ENCODE measurements at regions not wholly inside any gene's neighbourhood (a gene's known extent, or its start where the extent isn't known, plus 50 kb on each side); places are given as distances from the start of the nearest gene placed in this dataset.

DNA sequence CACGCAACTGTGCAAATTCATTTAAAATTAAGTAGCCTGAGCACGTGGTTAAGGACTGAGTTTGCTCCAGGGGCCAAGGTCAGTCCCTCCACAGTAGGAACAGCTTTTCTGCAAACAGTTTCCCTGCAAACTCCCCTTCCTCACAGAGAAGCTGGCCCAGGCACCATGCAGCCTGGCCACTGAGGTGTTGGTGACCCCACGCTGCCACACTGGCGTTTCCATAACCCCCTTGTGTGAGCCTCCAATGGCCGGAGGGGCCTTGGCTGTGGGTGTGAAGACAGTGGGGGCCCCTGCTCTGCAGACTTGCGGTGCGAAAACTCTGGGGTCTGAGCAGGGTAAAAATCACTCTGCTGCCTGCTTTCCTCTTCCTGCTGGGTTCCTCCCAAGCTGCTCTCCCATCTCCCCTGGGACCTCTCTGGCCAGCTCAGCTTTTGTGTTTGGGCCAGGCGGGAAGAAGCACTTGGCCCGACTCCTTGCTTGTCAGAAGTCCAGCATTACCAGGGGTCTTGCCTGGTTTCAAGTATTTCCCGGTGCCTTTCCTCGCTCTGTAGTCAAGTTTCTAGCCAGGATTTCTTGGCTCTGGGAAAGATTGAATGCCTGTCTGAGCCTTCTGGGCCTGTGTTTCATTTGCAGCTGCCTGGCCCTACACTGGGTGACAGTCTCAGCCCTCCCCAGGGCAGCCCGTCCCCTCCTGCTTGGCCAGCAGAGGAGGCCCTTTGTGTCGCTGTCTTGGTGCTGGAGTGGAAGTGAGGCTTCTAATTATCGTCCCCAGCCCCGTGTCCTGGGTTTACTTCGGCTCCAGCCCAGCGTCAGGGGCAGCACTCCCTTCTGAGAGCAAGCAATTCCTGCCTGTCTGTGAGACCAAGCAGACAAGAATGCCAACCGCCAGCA is 131.4 kb upstream of the SLC1A4 start:
- peak overlapping the region; percentile 33 for H3K27ac ChIP-seq
- H3K9ac ChIP-seq, result no peak overlapping the region
- H3K9me3 ChIP-seq (ENCODE audit: control insufficient read depth, low read length), result no peaks in the 10 kb centered on the region
- H3K4me3 ChIP-seq (ENCODE audit: low read depth, low read length), result no peak overlapping the region
- H3K4me1 ChIP-seq, result peaks cover 21% of the 10 kb centered on the region
- TF ChIP-seq, protein P1, sequence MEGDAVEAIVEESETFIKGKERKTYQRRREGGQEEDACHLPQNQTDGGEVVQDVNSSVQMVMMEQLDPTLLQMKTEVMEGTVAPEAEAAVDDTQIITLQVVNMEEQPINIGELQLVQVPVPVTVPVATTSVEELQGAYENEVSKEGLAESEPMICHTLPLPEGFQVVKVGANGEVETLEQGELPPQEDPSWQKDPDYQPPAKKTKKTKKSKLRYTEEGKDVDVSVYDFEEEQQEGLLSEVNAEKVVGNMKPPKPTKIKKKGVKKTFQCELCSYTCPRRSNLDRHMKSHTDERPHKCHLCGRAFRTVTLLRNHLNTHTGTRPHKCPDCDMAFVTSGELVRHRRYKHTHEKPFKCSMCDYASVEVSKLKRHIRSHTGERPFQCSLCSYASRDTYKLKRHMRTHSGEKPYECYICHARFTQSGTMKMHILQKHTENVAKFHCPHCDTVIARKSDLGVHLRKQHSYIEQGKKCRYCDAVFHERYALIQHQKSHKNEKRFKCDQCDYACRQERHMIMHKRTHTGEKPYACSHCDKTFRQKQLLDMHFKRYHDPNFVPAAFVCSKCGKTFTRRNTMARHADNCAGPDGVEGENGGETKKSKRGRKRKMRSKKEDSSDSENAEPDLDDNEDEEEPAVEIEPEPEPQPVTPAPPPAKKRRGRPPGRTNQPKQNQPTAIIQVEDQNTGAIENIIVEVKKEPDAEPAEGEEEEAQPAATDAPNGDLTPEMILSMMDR (IDR thresholded peaks at IDR 0.05), result no peak
- peak overlapping the region; percentile 100 for H2AFZ ChIP-seq
- no peaks in the 10 kb centered on the region for H3K27me3 ChIP-seq (ENCODE audit: control insufficient read depth, insufficient read depth, low read length)
- H3K79me2 ChIP-seq, result peaks cover 3% of the 10 kb centered on the region
- no peaks in the 10 kb centered on the region for H3K36me3 ChIP-seq (ENCODE audit: control insufficient read depth, insufficient read depth, low read length)
- H3K4me2 ChIP-seq (ENCODE audit: low read length), result no peak overlapping the region

DNA sequence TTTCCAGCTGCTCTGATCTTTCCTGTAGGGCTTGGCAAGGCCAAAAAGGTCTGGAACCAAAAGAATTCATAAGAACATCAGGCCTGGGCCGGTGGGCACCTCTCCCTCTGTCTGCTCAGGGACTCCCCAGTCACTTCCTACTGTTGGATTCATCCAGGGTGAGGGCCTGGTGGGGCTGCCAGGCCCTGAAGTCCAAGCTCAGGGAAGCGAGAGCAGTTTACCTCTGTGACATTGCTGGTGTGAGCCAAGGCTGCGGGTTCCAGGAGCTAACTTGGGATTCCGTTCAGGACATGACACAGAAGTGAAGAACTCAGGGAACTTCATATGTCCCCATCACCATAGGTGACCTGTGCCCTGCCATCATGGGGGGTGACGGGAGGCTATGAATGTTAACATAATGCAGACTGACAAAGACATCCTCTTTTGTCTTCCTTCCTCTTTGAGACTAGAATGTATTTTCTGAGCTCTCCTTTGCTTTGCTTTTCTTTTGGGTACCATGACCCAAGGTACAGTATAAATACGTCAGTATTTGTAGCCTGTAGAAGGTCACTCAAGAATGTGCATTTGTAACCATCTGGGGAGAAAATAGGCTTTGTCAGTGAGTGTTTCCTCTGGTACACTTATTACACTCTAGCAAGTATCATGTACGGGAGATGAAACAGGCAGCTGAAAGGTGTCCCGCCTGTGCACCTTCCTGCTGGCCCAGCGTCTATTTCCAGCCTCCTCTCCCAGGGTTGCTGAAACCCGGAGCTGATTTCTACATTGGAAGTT is 130.5 kb upstream of the SLC1A4 start:
- peaks cover 3% of the 10 kb centered on the region for H3K79me2 ChIP-seq
- H3K4me2 ChIP-seq (ENCODE audit: low read length), result peak overlapping the region; percentile 75
- no peaks in the 10 kb centered on the region for H3K27me3 ChIP-seq (ENCODE audit: control insufficient read depth, insufficient read depth, low read length)
- peak overlapping the region; percentile 100 for H2AFZ ChIP-seq
- H3K36me3 ChIP-seq (ENCODE audit: control insufficient read depth, insufficient read depth, low read length), result no peaks in the 10 kb centered on the region
- peaks cover 21% of the 10 kb centered on the region for H3K4me1 ChIP-seq
- no peak overlapping the region for H3K9ac ChIP-seq
- H3K27ac ChIP-seq, result peak overlapping the region; percentile 99
- no peaks in the 10 kb centered on the region for H3K9me3 ChIP-seq (ENCODE audit: control insufficient read depth, low read length)
- TF ChIP-seq, protein P1 (IDR thresholded peaks at IDR 0.05), result no peak
- H3K4me3 ChIP-seq (ENCODE audit: low read depth, low read length), result peak overlapping the region; percentile 43

DNA sequence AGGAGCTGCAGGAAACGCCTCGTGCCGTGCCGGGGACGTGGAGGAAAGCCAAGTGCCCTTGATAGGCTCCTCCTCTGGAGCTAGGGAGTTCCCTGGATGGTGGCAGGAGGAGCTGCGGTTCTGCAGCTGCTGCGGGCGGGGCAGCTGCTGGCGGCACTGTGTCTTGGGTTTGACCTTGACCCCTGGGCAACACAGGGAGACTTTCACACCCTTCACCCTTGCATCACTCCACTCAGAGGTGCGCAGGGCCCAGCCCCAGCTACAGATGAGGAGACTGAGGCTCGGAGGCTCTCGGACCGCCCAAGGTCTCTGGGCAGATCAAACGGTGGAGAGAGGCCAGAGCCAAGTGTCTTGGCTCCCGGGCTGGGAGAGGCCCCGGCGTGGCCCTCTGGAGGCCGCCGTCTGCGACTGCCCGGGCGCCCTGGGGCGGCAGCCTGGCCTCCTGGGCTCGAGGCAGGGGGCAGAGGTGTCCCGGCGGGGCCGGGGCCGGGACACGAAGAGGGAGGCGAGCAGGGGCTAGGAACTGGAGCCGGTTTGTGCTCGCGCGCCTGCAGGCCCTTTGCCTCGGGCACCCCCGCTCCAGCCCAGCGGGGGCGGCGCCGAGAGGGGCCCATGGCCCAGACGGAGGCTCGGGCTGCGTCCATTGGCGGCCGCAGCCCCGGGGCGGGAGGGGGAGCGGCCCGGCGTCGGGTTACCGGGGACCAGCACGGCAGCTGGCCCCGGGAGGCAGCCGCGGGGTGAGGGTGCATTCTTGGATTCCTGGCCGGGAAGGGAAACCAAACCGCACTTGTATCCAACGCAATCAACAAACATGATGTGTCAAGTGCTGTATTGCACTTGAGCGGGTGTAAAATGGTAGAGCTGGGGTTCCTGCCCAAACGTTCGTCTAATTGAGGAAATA is 129.6 kb upstream of the SLC1A4 start:
- no peaks in the 10 kb centered on the region for H3K36me3 ChIP-seq (ENCODE audit: control insufficient read depth, insufficient read depth, low read length)
- TF ChIP-seq, protein P1 (IDR thresholded peaks at IDR 0.05), result peak; percentile 8
- peak overlapping the region; percentile 99 for H3K27ac ChIP-seq
- H3K4me2 ChIP-seq (ENCODE audit: low read length), result peak overlapping the region; percentile 75
- peaks cover 21% of the 10 kb centered on the region for H3K4me1 ChIP-seq
- H3K79me2 ChIP-seq, result peaks cover 3% of the 10 kb centered on the region
- no peaks in the 10 kb centered on the region for H3K9me3 ChIP-seq (ENCODE audit: control insufficient read depth, low read length)
- H3K4me3 ChIP-seq (ENCODE audit: low read depth, low read length), result peak overlapping the region; percentile 43
- peak overlapping the region; percentile 100 for H2AFZ ChIP-seq
- peak overlapping the region; percentile 69 for H3K9ac ChIP-seq
- H3K27me3 ChIP-seq (ENCODE audit: control insufficient read depth, insufficient read depth, low read length), result no peaks in the 10 kb centered on the region

DNA sequence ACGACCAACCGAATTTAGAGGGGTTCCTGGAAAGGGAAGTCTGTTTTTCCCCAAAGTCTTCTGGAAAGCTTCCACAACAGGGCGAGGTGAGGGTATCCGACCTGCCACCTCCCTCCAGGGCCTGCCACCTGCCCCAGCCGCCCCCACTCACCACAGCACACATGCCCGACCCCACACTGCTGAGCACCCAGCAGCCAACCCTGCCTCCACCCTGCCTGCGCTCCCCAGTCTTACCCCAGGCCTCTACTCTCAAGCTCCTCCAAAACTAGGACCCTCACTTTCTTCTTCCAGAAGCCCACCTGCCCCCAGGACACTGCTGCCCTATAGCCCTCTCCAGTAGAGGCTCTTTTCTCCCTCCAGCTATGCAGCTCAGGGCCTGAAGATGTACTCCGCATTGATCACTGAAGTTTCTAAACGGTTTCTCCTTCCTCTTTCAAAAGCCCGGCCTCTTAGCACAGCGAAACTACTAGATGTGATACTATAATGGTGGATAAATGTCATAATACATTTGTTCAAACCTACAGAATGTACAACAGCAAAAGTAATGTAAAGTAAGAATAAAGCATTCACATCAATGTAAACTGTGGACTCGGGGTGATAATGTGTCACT is 128.8 kb upstream of the SLC1A4 start:
- Histone ChIP-seq H3K4me2 (ENCODE audit: low read length) (peak overlapping the region; percentile 75), H3K27me3 (ENCODE audit: control insufficient read depth, insufficient read depth, low read length) (no peaks in the 10 kb centered on the region), H3K27ac (peak overlapping the region; percentile 99), H3K79me2 (peaks cover 3% of the 10 kb centered on the region), H3K36me3 (ENCODE audit: control insufficient read depth, insufficient read depth, low read length) (no peaks in the 10 kb centered on the region), H3K9ac (no peak overlapping the region), H3K4me1 (peaks cover 24% of the 10 kb centered on the region), H3K9me3 (ENCODE audit: control insufficient read depth, low read length) (no peaks in the 10 kb centered on the region), H3K4me3 (ENCODE audit: low read depth, low read length) (peak overlapping the region; percentile 43), H2AFZ (peak overlapping the region; percentile 100)
- TF ChIP-seq, protein P1 (IDR thresholded peaks at IDR 0.05), result no peak
